HG03354 (cell line): ENCODE measurements at regions not wholly inside any gene's neighbourhood (a gene's known extent, or its start where the extent isn't known, plus 50 kb on each side); places are given as distances from the start of the nearest gene placed in this dataset.

Experiments
- ATAC-seq: cut with Tn5 transposase; IDR thresholded peaks from one replicate; pipeline ENCODE4 v1.9.1; 2021; ENCODE audit warnings: mild to moderate bottlenecking; ENCODE audit not compliant: unreplicated experiment, poor library complexity, severe bottlenecking

DNA sequence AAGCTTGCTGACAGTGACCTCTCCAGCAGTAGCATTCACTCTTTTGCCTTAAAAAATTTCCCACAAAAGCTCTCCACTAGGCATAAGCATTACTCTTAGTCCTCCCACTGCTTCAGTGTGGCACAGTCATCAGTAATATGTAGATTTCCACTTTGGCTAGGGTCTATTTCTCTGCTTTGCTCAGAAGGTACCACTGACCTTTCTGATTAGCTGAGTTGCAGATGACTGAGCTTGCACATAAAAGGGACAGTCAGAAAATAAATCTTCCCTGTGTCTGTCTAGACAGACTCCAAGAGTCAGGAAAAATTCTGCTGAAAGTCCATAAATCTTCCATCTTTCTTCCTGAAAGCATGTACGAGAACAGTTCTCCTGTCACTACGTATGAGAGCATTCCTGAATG, 56.6 kb upstream of the APP start:
- no peak for ATAC-seq

- ATAC-seq: no peak
Observed at GRCh38 chr21:26226724-26227123, 56.2 kb upstream of the APP start.

- ATAC-seq: no peak
Observed at GRCh38 chr21:26225046-26225445, 54.5 kb upstream of the APP start.

DNA sequence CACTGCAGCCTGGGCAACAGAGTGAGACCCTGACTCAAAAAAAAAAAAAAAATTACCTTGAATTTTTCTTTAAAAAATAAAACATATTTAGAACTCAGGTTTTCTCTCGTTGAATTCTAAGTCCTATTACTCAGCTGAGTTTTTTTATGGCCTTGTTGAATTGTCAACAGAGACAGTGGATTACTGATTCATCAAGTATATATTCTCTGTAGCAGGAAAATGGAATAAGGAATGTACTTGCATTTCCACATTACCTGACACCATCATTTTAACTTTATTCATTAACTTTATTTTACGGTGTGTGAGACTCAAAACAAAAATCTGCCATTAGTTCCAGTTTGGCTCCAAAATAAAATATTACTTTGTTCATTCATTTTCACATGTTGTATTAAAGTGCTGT, 53.8 kb upstream of the APP start:
- no peak for ATAC-seq
